Endothelial cell of umbilical vein (primary cell): ENCODE measurements at regions not wholly inside any gene's neighbourhood (a gene's known extent, or its start where the extent isn't known, plus 50 kb on each side); places are given as distances from the start of the nearest gene placed in this dataset.

Source experiments
- BruUV-seq: library from RNA; stranded (reverse); fragments of 400-500 nt; replicated peaks from 2 replicates; lab custom pipeline; 2021; lab: Mats Ljungman, UMichigan
- CTCF ChIA-PET: fragments of 300-600, 350-600 bp; sonication (Branson Sonifier 250); formaldehyde crosslinking; loops from one replicate; lab custom pipeline; 2021; ENCODE audit warnings: antibody characterized with exemption, inconsistent platforms; lab: Charles Lee
- POLR2A ChIA-PET: fragments of 300-600, 350-600 bp; sonication (Branson Sonifier 250); formaldehyde crosslinking; loops from one replicate; lab custom pipeline; 2021; ENCODE audit warnings: antibody characterized with exemption, inconsistent platforms; lab: Charles Lee
- DNase-seq: peaks from one replicate; pipeline ENCODE4 v3.0.0-alpha.2; 2011; ENCODE audit warnings: low read depth, low spot score
- FAIRE-seq: peaks from 2 replicates; lab custom pipeline; 2011; peaks lifted over from hg19 to GRCh38; lab: Jason Lieb, UNC
- H2AFZ ChIP-seq: 2 replicates; pipeline ENCODE4 v1.6.0; 2012; ENCODE audit warnings: low read depth, low read length, control low read depth, inconsistent platforms
- H3K27ac ChIP-seq: 2 replicates; pipeline ENCODE4 v1.5.1; 2011; ENCODE audit warnings: low read depth, mild to moderate bottlenecking, control low read depth, low read length, moderate library complexity; ENCODE audit not compliant: insufficient read depth
- H3K27me3 ChIP-seq, 2 experiments: 2 replicates each; pipeline versions ENCODE4 v1.6.0 to v1.6.1; 2011; ENCODE audit warnings: low read length in 2 of 2, mixed read lengths in 1 of 2; ENCODE audit not compliant: control insufficient read depth in 2 of 2, insufficient read depth in 2 of 2
- H3K36me3 ChIP-seq, 2 experiments: 2 replicates in 1 of 2; 3 replicates in 1 of 2; pipeline ENCODE4 v1.5.1; 2011; ENCODE audit warnings: low read length in 2 of 2, mild to moderate bottlenecking in 1 of 2, moderate library complexity in 1 of 2; ENCODE audit not compliant: control insufficient read depth in 2 of 2, insufficient read depth in 2 of 2; ENCODE audit errors: extremely low read depth in 1 of 2
- H3K4me1 ChIP-seq: 3 replicates; pipeline ENCODE4 v1.5.1; 2011; ENCODE audit warnings: mild to moderate bottlenecking, low read length; ENCODE audit not compliant: control insufficient read depth, insufficient read depth; ENCODE audit errors: extremely low read depth
- H3K4me2 ChIP-seq: 2 replicates; pipeline ENCODE4 v1.6.1; 2011; ENCODE audit warnings: low read length, control low read depth, mixed read lengths; ENCODE audit not compliant: insufficient read depth
- H3K4me3 ChIP-seq, 3 experiments: fragments of 200-600 bp in 1 of 3; sonication (generic), shearing (Covaris generic) in 1 of 3; replicated peaks in 1 of 3; 2 replicates each; pipeline ENCODE4 v1.5.1; 2011 to 2016; ENCODE audit warnings: control low read depth in 3 of 3, low read length in 3 of 3, mild to moderate bottlenecking in 2 of 3, inconsistent platforms in 1 of 3, low read depth in 1 of 3, moderate library complexity in 1 of 3; ENCODE audit not compliant: insufficient read depth in 1 of 3
- H3K79me2 ChIP-seq: 2 replicates; pipeline ENCODE4 v1.6.0; 2012; ENCODE audit warnings: low read length, inconsistent platforms; ENCODE audit not compliant: control insufficient read depth, insufficient read depth
- H3K9ac ChIP-seq: replicated peaks from 2 replicates; pipeline ENCODE3; 2011; ENCODE audit warnings: low read length, control low read depth; ENCODE audit not compliant: insufficient read depth; ENCODE audit errors: extremely low read depth
- H3K9me1 ChIP-seq: replicated peaks from 3 replicates; pipeline ENCODE4 v1.6.0; 2011; ENCODE audit warnings: mild to moderate bottlenecking, low read length; ENCODE audit not compliant: control insufficient read depth, insufficient read depth; ENCODE audit errors: extremely low read depth
- H3K9me3 ChIP-seq: replicated peaks from 2 replicates; pipeline ENCODE4 v1.5.1; 2012; ENCODE audit warnings: low read length, inconsistent platforms; ENCODE audit not compliant: control insufficient read depth, insufficient read depth
- H4K20me1 ChIP-seq: replicated peaks from 2 replicates; pipeline ENCODE3; 2011; ENCODE audit warnings: mild to moderate bottlenecking, low read length; ENCODE audit not compliant: control insufficient read depth, insufficient read depth; ENCODE audit errors: extremely low read depth
- CTCF ChIP-seq, 2 donors: IDR thresholded peaks; 1 replicate in 1 of 2; 2 replicates in 1 of 2; pipeline ENCODE4 v1.5.1; 2011; ENCODE audit warnings: low read length in 2 of 2, mild to moderate bottlenecking in 2 of 2, moderate library complexity in 2 of 2, control low read depth in 1 of 2, inconsistent platforms in 1 of 2, low read depth in 1 of 2; ENCODE audit not compliant: insufficient read depth in 1 of 2; ENCODE audit errors: extremely low read depth in 1 of 2
- EZH2 ChIP-seq: IDR thresholded peaks from 2 replicates; pipeline ENCODE4 v1.6.1; 2012; ENCODE audit warnings: borderline replicate concordance, low read depth, mild to moderate bottlenecking, moderate library complexity, low read length, inconsistent platforms; ENCODE audit not compliant: severe bottlenecking
- FOS ChIP-seq: IDR thresholded peaks from 2 replicates; pipeline ENCODE4 v1.6.1; 2011; ENCODE audit warnings: mild to moderate bottlenecking, low read length, moderate library complexity, borderline replicate concordance; ENCODE audit not compliant: insufficient read depth
- GATA2 ChIP-seq: IDR thresholded peaks from 2 replicates; pipeline ENCODE4 v1.7.0; 2011; ENCODE audit warnings: low read depth, mild to moderate bottlenecking, moderate library complexity, mixed read lengths, low read length; ENCODE audit not compliant: insufficient read length, insufficient read depth
- JUN ChIP-seq: IDR thresholded peaks from 2 replicates; pipeline ENCODE4 v1.6.1; 2011; ENCODE audit warnings: borderline replicate concordance, low read depth; ENCODE audit not compliant: insufficient read length, insufficient read depth
- MAX ChIP-seq: IDR thresholded peaks from 2 replicates; pipeline ENCODE4 v1.6.1; 2011; ENCODE audit not compliant: insufficient read depth, insufficient read length
- MYC ChIP-seq: IDR thresholded peaks from one replicate; pipeline ENCODE4 v1.6.1; 2011; ENCODE audit warnings: mild to moderate bottlenecking, low read depth, low read length
- POLR2A ChIP-seq: IDR thresholded peaks from 2 replicates; pipeline ENCODE4 v1.6.1; 2012; ENCODE audit warnings: low read depth, mild to moderate bottlenecking, control low read depth, low read length
- POLR2AphosphoS5 ChIP-seq: IDR thresholded peaks from 2 replicates; pipeline ENCODE4 v1.6.1; 2012; ENCODE audit warnings: low read depth, mild to moderate bottlenecking, control low read depth, low read length, moderate library complexity; ENCODE audit not compliant: insufficient read depth
- dilution Hi-C: fragments of 300-500 bp; cut with MboI; formaldehyde crosslinking; loops from one replicate; pipeline ENCODE4 v1.15.0; 2019; ENCODE audit warnings: low sequenced_read_pairs; ENCODE audit not compliant: extremely low pct_ligation_motif_present
- intact Hi-C: fragments of 100-400 bp; cut with micrococcal nuclease; formaldehyde crosslinking; loops from one replicate; pipeline ENCODE4 v1.10.0; 2022

GRCh38 chr1:59029411-59030167 is 245.7 kb upstream of the JUN start:
- Histone ChIP-seq H3K27me3 (no peaks in the 10 kb centered on the region), H3K9me3 (no peaks in the 10 kb centered on the region), H3K4me1 (peaks cover 33% of the 10 kb centered on the region), H3K27ac (no peak overlapping the region), H3K36me3 (no peaks in the 10 kb centered on the region), H4K20me1 (no peaks in the 10 kb centered on the region), H3K9ac (no peak overlapping the region), H3K4me3 (no peak overlapping the region), H3K4me2 (no peak overlapping the region), H2AFZ (peak overlapping the region; percentile 13), H3K9me1 (no peaks in the 10 kb centered on the region), H3K79me2 (no peaks in the 10 kb centered on the region)
- TF ChIP-seq FOS = peak; percentile 46
- TF ChIP-seq GATA2 = peak; percentile 72
- TF ChIP-seq JUN = no peak
- no TSS peak for BruUV-seq
- dilution Hi-C loops = no loop called here
- CTCF ChIA-PET = interaction anchor here (1.0 to 2.0 kb wide), 6 partner anchors 10 to 730 kb away, joined by 3 to 7 read pairs (median 4); no protein-coding TSS in a partner anchor
- DNase-seq (peak; percentile 54), FAIRE-seq (peak; percentile 83)
- POLR2A ChIA-PET = no interaction called here
- intact Hi-C loops = loop anchor here (5.0 kb wide), 1 partner anchor 132 kb away; no protein-coding TSS in a partner anchor

GRCh38 chr1:59032228-59032627 is 248.4 kb upstream of the JUN start:
- Histone ChIP-seq H3K4me1 (peaks cover 11% of the 10 kb centered on the region), H4K20me1 (no peaks in the 10 kb centered on the region), H3K27me3 (no peaks in the 10 kb centered on the region), H3K9ac (no peak overlapping the region), H3K36me3 (no peaks in the 10 kb centered on the region), H3K9me3 (no peaks in the 10 kb centered on the region), H2AFZ (no peak overlapping the region), H3K4me2 (no peak overlapping the region), H3K4me3 (no peak overlapping the region), H3K27ac (no peak overlapping the region), H3K9me1 (no peaks in the 10 kb centered on the region), H3K79me2 (no peaks in the 10 kb centered on the region)
- intact Hi-C loops = no loop called here
- POLR2A ChIA-PET = no interaction called here
- no peak for DNase-seq
- CTCF ChIA-PET = interaction anchor here (1.0 to 1.7 kb wide), 2 partner anchors 19 to 667 kb away, joined by 3 read pairs; no protein-coding TSS in a partner anchor
- no TSS peak for BruUV-seq
- no peak for TF ChIP-seq FOS
- TF ChIP-seq POLR2AphosphoS5 = no peak
- TF ChIP-seq MYC = no peak
- TF ChIP-seq GATA2 = no peak
- TF ChIP-seq EZH2 = no peak
- TF ChIP-seq MAX = no peak
- TF ChIP-seq CTCF (IDR thresholded peaks at IDR 0.05; ENCODE audit: extremely low read depth in 1 of 2, insufficient read depth in 1 of 2, low read depth in 1 of 2, low read length in 2 of 2) = no peak
- TF ChIP-seq POLR2A = no peak
- no peak for TF ChIP-seq JUN
- FAIRE-seq = no peak
- dilution Hi-C loops = no loop called here
